Erythroblast (primary cell): ENCODE measurements at regions not wholly inside any gene's neighbourhood (a gene's known extent, or its start where the extent isn't known, plus 50 kb on each side); places are given as distances from the start of the nearest gene placed in this dataset.

Source experiments
- GATA1 ChIP-seq: IDR thresholded peaks from 2 replicates; pipeline ENCODE4 v1.6.1; 2011; ENCODE audit warnings: low read depth, mild to moderate bottlenecking, control low read depth, low read length, moderate library complexity
- POLR2A ChIP-seq: IDR thresholded peaks from 2 replicates; pipeline ENCODE4 v1.6.1; 2011; ENCODE audit warnings: mild to moderate bottlenecking, low read length

- TF ChIP-seq POLR2A, result no peak
- no peak for TF ChIP-seq GATA1
Measured at GRCh38 chr22:19629720-19630419, 84.4 kb upstream of the SEPTIN5 start.
